ENCODE measurements at regions not wholly inside any gene's neighbourhood (a gene's known extent, or its start where the extent isn't known, plus 50 kb on each side); places are given as distances from the start of the nearest gene placed in this dataset.

DNA sequence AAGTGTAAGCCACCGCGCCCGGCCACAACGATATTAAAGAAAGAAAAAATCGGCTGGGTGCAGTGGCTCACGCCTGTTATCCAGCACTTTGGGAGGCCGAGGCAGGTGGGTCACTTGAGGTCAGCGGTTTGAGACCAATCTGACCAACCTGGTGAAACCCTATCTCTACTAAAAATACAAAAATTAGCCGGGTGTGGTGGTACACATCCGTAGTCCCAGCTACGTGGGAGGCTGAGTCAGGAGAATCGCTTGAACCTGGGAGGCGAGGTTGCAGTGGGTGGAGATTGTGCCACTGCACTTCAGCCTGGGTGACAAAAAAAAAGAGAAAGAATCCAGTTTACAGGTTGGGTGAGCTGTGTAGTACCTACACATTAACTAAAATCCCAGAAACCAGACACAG, 99.9 kb upstream of the CACNA1A start:
- no peak for DNase-seq (ENCODE audit: low read depth)
- no peak overlapping the region for H3K4me3 ChIP-seq (ENCODE audit: control insufficient read depth, low read depth, low read length)
- TF ChIP-seq, protein P1, sequence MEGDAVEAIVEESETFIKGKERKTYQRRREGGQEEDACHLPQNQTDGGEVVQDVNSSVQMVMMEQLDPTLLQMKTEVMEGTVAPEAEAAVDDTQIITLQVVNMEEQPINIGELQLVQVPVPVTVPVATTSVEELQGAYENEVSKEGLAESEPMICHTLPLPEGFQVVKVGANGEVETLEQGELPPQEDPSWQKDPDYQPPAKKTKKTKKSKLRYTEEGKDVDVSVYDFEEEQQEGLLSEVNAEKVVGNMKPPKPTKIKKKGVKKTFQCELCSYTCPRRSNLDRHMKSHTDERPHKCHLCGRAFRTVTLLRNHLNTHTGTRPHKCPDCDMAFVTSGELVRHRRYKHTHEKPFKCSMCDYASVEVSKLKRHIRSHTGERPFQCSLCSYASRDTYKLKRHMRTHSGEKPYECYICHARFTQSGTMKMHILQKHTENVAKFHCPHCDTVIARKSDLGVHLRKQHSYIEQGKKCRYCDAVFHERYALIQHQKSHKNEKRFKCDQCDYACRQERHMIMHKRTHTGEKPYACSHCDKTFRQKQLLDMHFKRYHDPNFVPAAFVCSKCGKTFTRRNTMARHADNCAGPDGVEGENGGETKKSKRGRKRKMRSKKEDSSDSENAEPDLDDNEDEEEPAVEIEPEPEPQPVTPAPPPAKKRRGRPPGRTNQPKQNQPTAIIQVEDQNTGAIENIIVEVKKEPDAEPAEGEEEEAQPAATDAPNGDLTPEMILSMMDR (IDR thresholded peaks at IDR 0.05; ENCODE audit: control insufficient read depth, insufficient read depth, low read depth, low read length, missing control alignments), result no peak

DNA sequence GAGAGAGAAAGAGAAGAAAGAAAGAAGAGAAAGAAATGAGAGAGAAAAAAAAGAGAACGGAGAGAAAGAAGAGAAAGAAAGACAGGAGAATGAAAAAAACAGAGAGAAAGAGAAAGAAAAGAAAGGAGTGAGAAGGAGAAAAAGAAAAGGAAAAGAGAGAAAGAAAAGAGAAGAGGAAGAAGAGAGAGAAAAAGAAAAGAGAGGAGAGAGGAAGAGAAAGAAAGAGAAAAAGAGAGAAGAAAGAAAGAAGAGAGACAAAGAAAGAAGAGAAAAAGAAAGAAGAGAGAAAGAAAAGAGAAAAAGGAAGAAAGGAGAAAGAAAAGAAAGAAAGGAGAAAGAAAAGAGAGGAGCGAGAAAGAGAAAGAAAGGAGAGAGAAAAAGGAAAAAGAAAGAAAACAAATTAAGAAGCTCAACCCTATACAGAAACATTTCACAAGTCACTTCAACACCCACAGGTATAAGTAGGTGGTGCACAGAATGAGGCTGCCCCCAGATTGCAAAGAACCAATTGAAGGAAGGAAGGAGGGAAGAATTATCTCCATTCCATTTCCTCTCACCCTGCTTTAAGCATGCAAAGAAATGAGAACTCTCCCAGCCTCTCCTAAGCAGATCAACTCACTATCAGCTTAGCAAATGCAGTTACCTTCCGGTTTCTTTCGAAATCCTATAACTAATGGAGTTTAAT, 98.8 kb upstream of the CACNA1A start:
- no peak for DNase-seq (ENCODE audit: low read depth)
- TF ChIP-seq, protein P1 (IDR thresholded peaks at IDR 0.05; ENCODE audit: control insufficient read depth, insufficient read depth, low read depth, low read length, missing control alignments), result no peak
- H3K4me3 ChIP-seq (ENCODE audit: control insufficient read depth, low read depth, low read length), result no peak overlapping the region

DNA sequence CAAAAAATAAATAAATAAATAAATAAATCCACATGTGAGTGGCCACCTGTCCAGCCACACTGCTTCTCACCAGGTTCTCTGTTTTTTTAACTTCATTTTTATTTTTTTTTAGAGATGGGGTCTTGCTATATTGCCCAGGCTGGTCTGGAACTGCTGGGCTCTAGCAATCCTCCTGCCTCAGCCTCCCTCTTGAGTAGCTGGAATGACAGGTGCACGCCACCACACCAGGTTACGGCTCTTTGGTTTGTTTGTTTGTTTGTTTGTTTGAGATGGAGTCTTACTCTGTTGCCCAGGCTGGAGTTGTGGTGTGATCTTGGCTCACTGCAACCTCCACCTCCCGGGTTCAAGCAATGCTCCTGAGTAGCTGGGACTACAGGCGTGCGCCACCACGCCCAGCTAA, 94.5 kb upstream of the CACNA1A start:
- TF ChIP-seq, protein P1 (IDR thresholded peaks at IDR 0.05; ENCODE audit: control insufficient read depth, insufficient read depth, low read depth, low read length, missing control alignments), result no peak
- H3K4me3 ChIP-seq (ENCODE audit: control insufficient read depth, low read depth, low read length), result no peak overlapping the region
- no peak for DNase-seq (ENCODE audit: low read depth)

DNA sequence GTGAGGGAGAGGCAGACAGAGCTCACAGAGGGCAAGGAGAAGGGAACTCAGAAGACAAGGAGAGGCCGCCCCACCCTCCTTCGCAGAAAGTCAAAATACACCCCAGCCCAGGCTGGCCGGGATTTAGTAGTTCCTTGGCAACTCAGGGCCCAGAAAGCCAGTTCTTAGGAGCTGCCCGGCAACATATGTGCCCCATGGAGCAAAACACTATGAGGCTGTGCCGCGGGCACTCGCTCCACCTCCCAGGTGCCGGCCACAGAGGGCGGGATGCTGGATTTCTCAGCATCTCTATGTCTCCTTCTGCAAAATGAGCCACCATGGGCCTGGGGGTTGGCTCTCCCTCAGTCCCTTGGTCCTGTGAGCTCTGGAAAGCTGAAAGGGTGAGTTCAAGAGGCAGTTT, 93.8 kb upstream of the CACNA1A start:
- no peak overlapping the region for H3K4me3 ChIP-seq (ENCODE audit: control insufficient read depth, low read depth, low read length)
- DNase-seq (ENCODE audit: low read depth), result no peak
- TF ChIP-seq, protein P1 (IDR thresholded peaks at IDR 0.05; ENCODE audit: control insufficient read depth, insufficient read depth, low read depth, low read length, missing control alignments), result no peak

DNA sequence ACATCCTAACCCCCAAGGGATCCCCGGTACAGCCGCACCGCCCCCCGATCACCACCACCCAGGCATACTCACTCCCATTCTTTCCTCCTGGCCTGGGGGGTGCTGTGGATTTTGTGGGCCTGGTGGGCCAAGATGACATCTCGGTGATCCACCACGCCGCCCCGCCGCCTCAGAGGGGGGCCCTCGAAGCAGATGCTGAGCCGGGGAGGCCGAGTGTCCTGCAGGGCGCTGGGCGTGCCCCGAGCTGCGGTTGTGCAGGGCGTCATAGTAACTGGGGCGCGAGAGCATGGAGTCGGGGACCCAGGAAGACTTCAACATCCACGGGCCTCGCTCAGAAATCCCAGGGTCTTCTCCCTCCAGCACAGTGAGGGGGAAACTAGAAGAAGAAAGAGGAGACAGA, 93.4 kb upstream of the CACNA1A start:
- TF ChIP-seq, protein P1 (IDR thresholded peaks at IDR 0.05; ENCODE audit: control insufficient read depth, insufficient read depth, low read depth, low read length, missing control alignments), result no peak
- no peak overlapping the region for H3K4me3 ChIP-seq (ENCODE audit: control insufficient read depth, low read depth, low read length)
- no peak for DNase-seq (ENCODE audit: low read depth)

DNA sequence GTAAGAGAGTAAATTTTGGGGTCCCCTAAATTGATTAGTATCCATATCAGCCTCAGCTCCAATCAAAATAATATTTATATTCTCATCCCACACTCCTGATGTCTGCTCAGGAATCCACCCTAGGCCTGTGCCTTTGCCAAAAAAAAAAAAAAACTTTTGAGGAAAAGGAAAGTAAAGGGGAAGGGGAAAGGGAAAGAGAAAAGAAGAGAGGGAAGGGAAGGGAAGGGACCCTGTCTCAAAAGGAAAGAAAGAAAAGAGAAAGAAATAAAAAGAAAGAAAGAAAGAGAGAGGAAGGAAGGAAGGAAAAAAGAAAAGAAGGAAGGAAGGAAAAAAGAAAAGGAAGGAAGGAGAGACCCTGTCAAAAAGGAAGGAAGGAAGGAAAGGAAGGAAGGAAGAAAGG, 91.8 kb upstream of the CACNA1A start:
- TF ChIP-seq, protein P1 (IDR thresholded peaks at IDR 0.05; ENCODE audit: control insufficient read depth, insufficient read depth, low read depth, low read length, missing control alignments), result no peak
- no peak for DNase-seq (ENCODE audit: low read depth)
- no peak overlapping the region for H3K4me3 ChIP-seq (ENCODE audit: control insufficient read depth, low read depth, low read length)
